Activated B cell treated with CpG ODN at 0.5 μM for 24 hours (primary cell): ENCODE measurements at regions not wholly inside any gene's neighbourhood (a gene's known extent, or its start where the extent isn't known, plus 50 kb on each side); places are given as distances from the start of the nearest gene placed in this dataset.
"Not testable (repeated sequence)": the region's sequence is repeated elsewhere in the genome, so short reads cannot be mapped to it uniquely, and the experiment has no call there.

Experiments used
- ATAC-seq: fragments of 200-7000 bp; cut with Tn5 transposase; one replicate; pipeline ENCODE4 v1.10.0; 2021; ENCODE audit warnings: low read depth, mild to moderate bottlenecking, moderate library complexity
- CTCF ChIA-PET: fragments of 350-600 bp; sonication (Branson Sonifier 250); formaldehyde crosslinking; loops from one replicate; lab custom pipeline; 2021; ENCODE audit warnings: antibody characterized with exemption; lab: Charles Lee
- POLR2A ChIA-PET: fragments of 350-600 bp; sonication (Branson Sonifier 250); formaldehyde crosslinking; loops from one replicate; lab custom pipeline; 2021; ENCODE audit warnings: antibody characterized with exemption; lab: Charles Lee
- DNase-seq: peaks from one replicate; pipeline ENCODE4 v3.0.0; 2022
- H3K27ac Mint-ChIP-seq: one replicate; pipeline ENCODE4 v1.8.0; 2020; ENCODE audit warnings: mixed read lengths
- H3K27me3 Mint-ChIP-seq: one replicate; pipeline ENCODE4 v1.8.0; 2021; ENCODE audit warnings: mixed read lengths
- H3K36me3 Mint-ChIP-seq: one replicate; pipeline ENCODE4 v1.8.0; 2021; ENCODE audit warnings: low read depth, mixed read lengths
- H3K4me1 Mint-ChIP-seq: one replicate; pipeline ENCODE4 v1.8.0; 2021; ENCODE audit warnings: mixed read lengths
- H3K4me3 Mint-ChIP-seq: one replicate; pipeline ENCODE4 v1.8.0; 2020; ENCODE audit warnings: mild to moderate bottlenecking, mixed read lengths
- H3K9me3 Mint-ChIP-seq: one replicate; pipeline ENCODE4 v1.8.0; 2020; ENCODE audit warnings: mixed read lengths
- intact Hi-C: fragments of 100-400 bp; cut with micrococcal nuclease; formaldehyde crosslinking; loops from one replicate; pipeline ENCODE4 v1.15.1; 2024
- TF ChIP-seq, protein P1 (sequence below): fragments of 200-600 bp; IDR thresholded peaks from one replicate; pipeline ENCODE4 v1.8.0; 2022; ENCODE audit warnings: antibody characterized with exemption, mild to moderate bottlenecking

DNA sequence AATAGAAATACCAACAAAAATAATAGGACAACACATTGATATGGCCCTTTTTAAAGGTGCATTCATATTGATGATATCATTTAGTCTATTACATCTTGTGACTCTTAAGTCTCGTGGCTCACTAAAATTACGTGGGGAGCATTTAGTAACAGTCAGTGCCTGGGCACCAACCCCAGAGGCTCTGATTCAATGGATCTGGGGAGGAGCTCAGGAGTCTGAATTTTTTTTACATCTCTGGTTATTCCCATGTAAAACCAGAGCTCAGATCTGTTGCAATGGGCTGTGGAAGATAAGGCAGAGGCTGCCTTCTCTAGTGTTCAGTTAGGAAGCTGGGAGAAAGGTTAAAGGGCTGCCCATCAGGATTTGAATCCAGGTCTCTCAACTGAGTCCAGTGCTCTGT, 549.9 kb upstream of the CDH5 start:
- ATAC-seq (no peak), DNase-seq (no peak)
- no peak overlapping the region for H3K4me3 Mint-ChIP-seq
- CTCF ChIA-PET, result no interaction called here
- H3K36me3 Mint-ChIP-seq, result no peaks in the 10 kb centered on the region
- H3K9me3 Mint-ChIP-seq, result no peaks in the 10 kb centered on the region
- POLR2A ChIA-PET, result no interaction called here
- no peaks in the 10 kb centered on the region for H3K4me1 Mint-ChIP-seq
- intact Hi-C loops, result no loop called here
- no peaks in the 10 kb centered on the region for H3K27me3 Mint-ChIP-seq
- TF ChIP-seq, protein P1, sequence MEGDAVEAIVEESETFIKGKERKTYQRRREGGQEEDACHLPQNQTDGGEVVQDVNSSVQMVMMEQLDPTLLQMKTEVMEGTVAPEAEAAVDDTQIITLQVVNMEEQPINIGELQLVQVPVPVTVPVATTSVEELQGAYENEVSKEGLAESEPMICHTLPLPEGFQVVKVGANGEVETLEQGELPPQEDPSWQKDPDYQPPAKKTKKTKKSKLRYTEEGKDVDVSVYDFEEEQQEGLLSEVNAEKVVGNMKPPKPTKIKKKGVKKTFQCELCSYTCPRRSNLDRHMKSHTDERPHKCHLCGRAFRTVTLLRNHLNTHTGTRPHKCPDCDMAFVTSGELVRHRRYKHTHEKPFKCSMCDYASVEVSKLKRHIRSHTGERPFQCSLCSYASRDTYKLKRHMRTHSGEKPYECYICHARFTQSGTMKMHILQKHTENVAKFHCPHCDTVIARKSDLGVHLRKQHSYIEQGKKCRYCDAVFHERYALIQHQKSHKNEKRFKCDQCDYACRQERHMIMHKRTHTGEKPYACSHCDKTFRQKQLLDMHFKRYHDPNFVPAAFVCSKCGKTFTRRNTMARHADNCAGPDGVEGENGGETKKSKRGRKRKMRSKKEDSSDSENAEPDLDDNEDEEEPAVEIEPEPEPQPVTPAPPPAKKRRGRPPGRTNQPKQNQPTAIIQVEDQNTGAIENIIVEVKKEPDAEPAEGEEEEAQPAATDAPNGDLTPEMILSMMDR, result no peak
- no peak overlapping the region for H3K27ac Mint-ChIP-seq

DNA sequence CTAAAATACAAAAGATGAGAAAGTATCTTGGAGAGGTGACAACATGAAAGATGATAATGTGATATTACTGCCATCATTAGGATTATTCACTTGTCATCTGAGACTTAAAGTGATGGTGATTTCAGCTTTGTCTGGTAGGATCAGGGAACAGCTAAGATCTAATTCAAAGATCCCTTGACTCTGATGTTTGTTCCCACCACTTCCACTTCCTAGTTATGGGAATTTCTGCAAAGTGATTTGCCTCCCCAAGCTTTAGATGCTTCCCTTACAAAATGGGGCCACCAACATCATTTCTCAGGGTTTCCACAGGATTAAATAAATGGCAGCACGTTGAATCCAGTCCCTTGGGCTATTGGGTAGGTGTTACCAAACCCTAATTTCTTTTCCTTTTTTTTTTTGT, 550.8 kb upstream of the CDH5 start:
- no peaks in the 10 kb centered on the region for H3K4me1 Mint-ChIP-seq
- no peaks in the 10 kb centered on the region for H3K9me3 Mint-ChIP-seq
- ChIA-PET CTCF (no interaction called here), POLR2A (no interaction called here)
- no peaks in the 10 kb centered on the region for H3K36me3 Mint-ChIP-seq
- H3K27me3 Mint-ChIP-seq, result no peaks in the 10 kb centered on the region
- TF ChIP-seq, protein P1, result no peak
- no peak for DNase-seq
- ATAC-seq, result no peak
- no peak overlapping the region for H3K4me3 Mint-ChIP-seq
- intact Hi-C loops, result no loop called here
- H3K27ac Mint-ChIP-seq, result no peak overlapping the region

DNA sequence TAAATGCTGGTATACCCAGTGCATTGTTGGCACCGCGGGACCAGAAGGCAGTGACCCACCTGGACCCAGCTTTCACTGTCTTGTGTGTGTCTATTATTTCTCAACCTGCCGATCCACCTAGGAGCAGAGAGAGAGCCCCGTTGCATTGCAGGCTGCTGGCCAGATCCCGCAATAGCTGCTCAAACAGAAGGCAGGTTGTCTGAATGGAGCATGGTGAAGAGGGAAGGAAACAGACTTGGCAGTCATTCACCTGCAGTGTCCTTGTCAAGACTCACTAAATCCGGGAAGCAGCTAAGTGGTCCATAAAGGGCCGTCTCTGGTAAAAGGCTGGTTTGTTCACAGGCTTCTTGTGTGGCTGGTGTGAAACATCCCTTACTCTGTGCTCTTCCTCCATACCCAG, 552.6 kb upstream of the CDH5 start:
- H3K27ac Mint-ChIP-seq, POLR2A ChIA-PET, CTCF ChIA-PET, ATAC-seq, DNase-seq, H3K36me3 Mint-ChIP-seq, intact Hi-C loops, H3K4me1 Mint-ChIP-seq, H3K4me3 Mint-ChIP-seq, H3K27me3 Mint-ChIP-seq, H3K9me3 Mint-ChIP-seq: not testable (repeated sequence)

DNA sequence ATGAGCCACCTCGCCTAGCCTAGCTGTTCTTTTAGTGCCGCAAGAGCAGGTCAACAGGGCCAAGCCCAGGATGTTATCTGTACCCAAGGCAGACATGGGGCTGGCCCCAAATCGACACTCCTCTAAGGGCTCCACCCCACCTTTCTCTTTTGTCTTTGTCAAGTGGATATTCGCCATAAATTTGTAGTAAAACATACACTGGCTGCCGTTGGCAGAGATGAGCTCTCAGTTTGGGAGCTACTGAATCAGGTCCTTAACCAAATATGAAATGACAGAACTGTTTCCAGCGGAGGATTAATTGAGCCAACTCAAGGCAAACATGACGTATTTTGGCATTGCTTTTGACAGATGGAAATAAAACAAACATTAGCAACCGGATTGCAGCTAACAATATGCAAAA, 556.9 kb upstream of the CDH5 start:
- H3K4me3 Mint-ChIP-seq, result no peak overlapping the region
- ChIA-PET POLR2A (no interaction called here), CTCF (no interaction called here)
- ATAC-seq (no peak), DNase-seq (no peak)
- H3K36me3 Mint-ChIP-seq, result no peaks in the 10 kb centered on the region
- H3K4me1 Mint-ChIP-seq, result no peaks in the 10 kb centered on the region
- intact Hi-C loops, result no loop called here
- no peaks in the 10 kb centered on the region for H3K9me3 Mint-ChIP-seq
- H3K27me3 Mint-ChIP-seq, result no peaks in the 10 kb centered on the region
- H3K27ac Mint-ChIP-seq, result no peak overlapping the region
- TF ChIP-seq, protein P1, result no peak

DNA sequence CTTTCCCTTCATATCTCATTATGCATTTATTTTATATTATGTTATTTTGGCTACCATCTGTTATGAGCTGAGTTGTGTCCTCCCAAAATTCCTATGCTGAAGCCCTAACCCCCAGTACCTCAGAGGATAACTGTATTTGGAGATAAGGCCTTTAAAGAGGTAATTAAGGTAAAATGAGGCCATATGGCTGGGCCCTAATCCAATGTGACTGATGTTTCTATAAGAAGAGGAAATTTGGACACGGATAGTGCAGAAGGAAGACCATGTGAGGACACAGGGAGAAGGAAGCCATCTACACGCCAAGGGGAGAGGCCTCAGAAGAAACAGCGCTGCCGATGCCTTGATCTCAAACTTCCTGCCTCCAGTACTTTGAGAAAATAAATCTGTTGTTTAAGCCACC, 557.7 kb upstream of the CDH5 start:
- Mint-ChIP-seq H3K4me1 (no peaks in the 10 kb centered on the region), H3K27me3 (no peaks in the 10 kb centered on the region), H3K36me3 (no peaks in the 10 kb centered on the region), H3K9me3 (no peaks in the 10 kb centered on the region), H3K4me3 (no peak overlapping the region), H3K27ac (no peak overlapping the region)
- TF ChIP-seq, protein P1, result no peak
- POLR2A ChIA-PET, result no interaction called here
- DNase-seq (no peak), ATAC-seq (no peak)
- intact Hi-C loops, result no loop called here
- CTCF ChIA-PET, result no interaction called here

DNA sequence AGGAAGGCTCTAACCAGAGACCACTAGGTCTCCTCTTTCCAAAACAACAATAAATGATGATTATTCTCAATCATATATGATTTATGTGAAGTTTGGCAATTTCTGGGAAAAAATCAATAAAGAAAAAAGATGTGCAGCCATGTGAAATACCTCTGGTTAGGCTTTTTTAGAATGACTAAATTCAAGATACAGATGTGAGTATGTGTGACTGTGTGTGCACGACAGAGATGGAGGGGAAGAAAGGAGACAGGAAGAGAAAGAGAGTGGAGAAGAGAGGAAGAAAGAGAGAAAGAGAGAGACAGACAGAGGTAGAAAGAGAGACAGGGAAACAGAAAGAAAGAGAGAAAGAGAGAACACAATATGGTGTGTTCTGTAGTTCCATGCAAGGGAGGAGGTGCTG, 558.6 kb upstream of the CDH5 start:
- no peaks in the 10 kb centered on the region for H3K27me3 Mint-ChIP-seq
- H3K4me1 Mint-ChIP-seq, result no peaks in the 10 kb centered on the region
- no peaks in the 10 kb centered on the region for H3K36me3 Mint-ChIP-seq
- ATAC-seq, result no peak
- CTCF ChIA-PET, result no interaction called here
- H3K4me3 Mint-ChIP-seq, result no peak overlapping the region
- TF ChIP-seq, protein P1, result no peak
- H3K27ac Mint-ChIP-seq, result no peak overlapping the region
- DNase-seq, result no peak
- intact Hi-C loops, result no loop called here
- POLR2A ChIA-PET, result no interaction called here
- H3K9me3 Mint-ChIP-seq, result no peaks in the 10 kb centered on the region

DNA sequence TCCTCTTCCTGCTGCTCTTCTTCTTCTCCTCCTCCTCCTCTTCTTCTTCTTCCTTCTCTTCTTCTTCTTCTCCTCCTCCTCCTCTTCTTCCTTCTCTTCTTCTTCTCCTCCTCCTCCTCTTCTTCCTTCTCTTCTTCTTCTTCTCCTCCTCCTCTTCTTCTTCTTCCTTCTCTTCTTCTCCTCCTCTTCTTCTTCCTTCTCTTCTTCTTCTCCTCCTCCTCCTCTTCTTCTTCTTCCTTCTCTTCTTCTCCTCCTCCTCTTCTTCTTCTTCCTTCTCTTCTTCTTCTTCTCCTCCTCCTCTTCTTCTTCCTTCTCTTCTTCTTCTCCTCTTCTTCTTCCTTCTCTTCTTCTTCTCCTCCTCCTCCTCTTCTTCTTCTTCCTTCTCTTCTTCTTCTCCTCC, 560.8 kb upstream of the CDH5 start:
- H3K36me3 Mint-ChIP-seq, CTCF ChIA-PET, H3K9me3 Mint-ChIP-seq, H3K4me3 Mint-ChIP-seq, H3K27ac Mint-ChIP-seq, H3K27me3 Mint-ChIP-seq, H3K4me1 Mint-ChIP-seq, ATAC-seq, DNase-seq, intact Hi-C loops, POLR2A ChIA-PET: not testable (repeated sequence)
